Cardiac muscle cell (in vitro differentiated cells and primary cell): ENCODE measurements at regions not wholly inside any gene's neighbourhood (a gene's known extent, or its start where the extent isn't known, plus 50 kb on each side); places are given as distances from the start of the nearest gene placed in this dataset.

Experiments used
- DNase-seq, 2 donors: peaks; one replicate each; pipeline versions ENCODE4 v3.0.0 to v3.0.0-alpha.2; 2010 to 2017; ENCODE audit warnings: low read depth in 1 of 2, low spot score in 1 of 2
- H3K27ac ChIP-seq: fragments of 200-600 bp; sonication (generic); 2 replicates; pipeline ENCODE4 v1.5.1; 2016
- H3K27me3 ChIP-seq: fragments of 200-600 bp; sonication (generic); 2 replicates; pipeline ENCODE4 v1.6.0; 2016; ENCODE audit warnings: control low read depth
- H3K36me3 ChIP-seq: fragments of 200-600 bp; sonication (generic); 2 replicates; pipeline ENCODE4 v1.5.1; 2016; ENCODE audit warnings: control low read depth
- H3K4me1 ChIP-seq: fragments of 200-600 bp; sonication (generic); 2 replicates; pipeline ENCODE4 v1.8.1; 2017; ENCODE audit warnings: low read depth, mild to moderate bottlenecking, mixed run types
- H3K4me3 ChIP-seq: fragments of 200-600 bp; sonication (generic); 2 replicates; pipeline ENCODE4 v1.5.1; 2016; ENCODE audit warnings: mild to moderate bottlenecking
- H3K9me3 ChIP-seq: fragments of 200-600 bp; sonication (generic); 2 replicates; pipeline ENCODE4 v1.5.1; 2017; ENCODE audit warnings: low read depth, mild to moderate bottlenecking, control low read depth
- TF ChIP-seq, protein P1 (sequence below): IDR thresholded peaks from 2 replicates; pipeline ENCODE4 v1.5.1; 2012; ENCODE audit warnings: low read depth, mild to moderate bottlenecking, low read length

DNA sequence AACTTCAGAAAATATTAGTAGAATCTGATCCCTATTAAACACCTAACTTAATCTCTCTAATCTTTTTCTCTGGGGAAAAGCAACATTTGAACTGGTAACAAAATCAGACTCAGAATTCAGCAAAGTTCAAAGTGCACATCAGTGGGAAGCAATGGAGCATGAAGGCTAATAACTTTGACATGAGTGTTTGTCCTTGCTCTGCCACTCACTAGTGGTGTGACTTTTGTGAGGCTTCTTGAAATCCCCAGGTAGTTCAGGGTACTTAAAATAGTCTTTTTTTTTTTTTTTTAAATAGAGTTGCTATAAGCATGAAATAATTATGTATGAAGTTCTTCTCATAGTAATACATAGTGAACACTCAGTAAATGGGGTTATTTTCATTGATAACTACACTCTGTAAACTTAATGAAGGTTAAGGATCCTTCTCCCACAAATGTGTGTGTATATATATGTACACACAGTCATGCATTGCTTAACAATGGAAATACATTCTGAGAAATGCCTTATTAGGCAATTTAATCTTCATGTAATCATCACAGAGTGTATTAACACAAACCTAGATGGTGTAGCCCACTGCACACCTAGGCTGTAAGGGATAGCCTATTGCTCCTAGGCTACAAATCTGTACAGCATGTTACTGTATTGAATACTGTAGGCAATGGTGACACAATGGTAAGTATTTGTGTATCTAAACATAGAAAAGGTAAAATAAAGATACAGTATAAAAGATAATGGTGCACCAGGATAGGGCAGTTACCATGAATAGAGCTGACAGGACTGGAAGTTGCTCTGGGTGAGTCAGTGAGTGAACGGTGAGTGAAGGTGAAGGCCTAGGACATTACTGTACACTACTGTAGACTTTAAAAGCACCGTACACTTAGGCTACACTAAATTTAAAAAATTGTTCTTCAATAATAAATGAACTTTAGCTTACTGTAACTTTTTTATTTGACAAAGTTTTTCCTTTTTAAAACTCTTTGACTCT, 73.3 kb upstream of the HMHB1 start:
- H3K27me3 ChIP-seq: no peaks in the 10 kb centered on the region
- H3K27ac ChIP-seq: no peak overlapping the region
- TF ChIP-seq, protein P1, sequence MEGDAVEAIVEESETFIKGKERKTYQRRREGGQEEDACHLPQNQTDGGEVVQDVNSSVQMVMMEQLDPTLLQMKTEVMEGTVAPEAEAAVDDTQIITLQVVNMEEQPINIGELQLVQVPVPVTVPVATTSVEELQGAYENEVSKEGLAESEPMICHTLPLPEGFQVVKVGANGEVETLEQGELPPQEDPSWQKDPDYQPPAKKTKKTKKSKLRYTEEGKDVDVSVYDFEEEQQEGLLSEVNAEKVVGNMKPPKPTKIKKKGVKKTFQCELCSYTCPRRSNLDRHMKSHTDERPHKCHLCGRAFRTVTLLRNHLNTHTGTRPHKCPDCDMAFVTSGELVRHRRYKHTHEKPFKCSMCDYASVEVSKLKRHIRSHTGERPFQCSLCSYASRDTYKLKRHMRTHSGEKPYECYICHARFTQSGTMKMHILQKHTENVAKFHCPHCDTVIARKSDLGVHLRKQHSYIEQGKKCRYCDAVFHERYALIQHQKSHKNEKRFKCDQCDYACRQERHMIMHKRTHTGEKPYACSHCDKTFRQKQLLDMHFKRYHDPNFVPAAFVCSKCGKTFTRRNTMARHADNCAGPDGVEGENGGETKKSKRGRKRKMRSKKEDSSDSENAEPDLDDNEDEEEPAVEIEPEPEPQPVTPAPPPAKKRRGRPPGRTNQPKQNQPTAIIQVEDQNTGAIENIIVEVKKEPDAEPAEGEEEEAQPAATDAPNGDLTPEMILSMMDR: no peak
- no peaks in the 10 kb centered on the region for H3K4me1 ChIP-seq
- H3K36me3 ChIP-seq: no peaks in the 10 kb centered on the region
- H3K9me3 ChIP-seq: no peaks in the 10 kb centered on the region
- no peak for DNase-seq
- H3K4me3 ChIP-seq: no peak overlapping the region

DNA sequence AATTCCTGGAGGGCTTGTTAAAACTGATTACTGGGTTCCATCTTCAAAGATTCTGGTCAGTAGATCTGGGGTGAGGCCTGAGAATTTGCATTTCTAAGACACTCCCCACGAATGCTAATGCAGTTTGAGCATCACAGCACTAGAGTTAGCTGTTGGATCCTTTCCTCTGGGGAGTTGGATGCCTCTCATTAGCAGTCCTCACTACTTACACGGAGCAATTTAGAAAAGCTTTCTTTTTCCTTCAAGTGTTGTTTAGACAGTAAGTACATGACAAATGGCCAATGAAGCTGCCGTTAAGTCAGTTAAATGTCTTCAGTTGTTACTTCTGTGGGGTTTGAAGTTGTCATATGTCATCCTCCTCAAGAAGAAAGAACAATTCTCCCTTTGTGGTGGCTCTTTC, 74.9 kb upstream of the HMHB1 start:
- no peaks in the 10 kb centered on the region for H3K9me3 ChIP-seq
- TF ChIP-seq, protein P1: no peak
- no peak overlapping the region for H3K4me3 ChIP-seq
- no peak overlapping the region for H3K27ac ChIP-seq
- no peak for DNase-seq
- no peaks in the 10 kb centered on the region for H3K36me3 ChIP-seq
- no peaks in the 10 kb centered on the region for H3K4me1 ChIP-seq
- H3K27me3 ChIP-seq: no peaks in the 10 kb centered on the region

DNA sequence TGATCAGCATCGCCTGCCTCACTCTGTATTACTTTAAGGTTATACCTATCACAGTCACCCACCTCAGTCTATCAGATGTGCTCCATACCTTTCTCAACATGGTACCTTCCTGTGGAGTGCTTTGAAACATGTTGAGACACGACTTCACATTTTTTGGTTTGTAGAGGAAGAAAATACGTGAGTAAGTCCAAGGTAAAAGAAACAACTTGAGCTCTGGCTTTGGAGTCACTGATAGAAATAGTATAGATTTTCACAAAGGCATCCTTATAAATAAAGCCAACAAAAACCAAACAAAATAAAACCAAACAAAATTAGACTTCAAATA, 77.5 kb upstream of the HMHB1 start:
- DNase-seq: no peak
- Histone ChIP-seq H3K27me3 (no peaks in the 10 kb centered on the region), H3K9me3 (no peaks in the 10 kb centered on the region), H3K4me1 (no peaks in the 10 kb centered on the region), H3K27ac (no peak overlapping the region), H3K36me3 (no peaks in the 10 kb centered on the region), H3K4me3 (no peak overlapping the region)
- TF ChIP-seq, protein P1: no peak

DNA sequence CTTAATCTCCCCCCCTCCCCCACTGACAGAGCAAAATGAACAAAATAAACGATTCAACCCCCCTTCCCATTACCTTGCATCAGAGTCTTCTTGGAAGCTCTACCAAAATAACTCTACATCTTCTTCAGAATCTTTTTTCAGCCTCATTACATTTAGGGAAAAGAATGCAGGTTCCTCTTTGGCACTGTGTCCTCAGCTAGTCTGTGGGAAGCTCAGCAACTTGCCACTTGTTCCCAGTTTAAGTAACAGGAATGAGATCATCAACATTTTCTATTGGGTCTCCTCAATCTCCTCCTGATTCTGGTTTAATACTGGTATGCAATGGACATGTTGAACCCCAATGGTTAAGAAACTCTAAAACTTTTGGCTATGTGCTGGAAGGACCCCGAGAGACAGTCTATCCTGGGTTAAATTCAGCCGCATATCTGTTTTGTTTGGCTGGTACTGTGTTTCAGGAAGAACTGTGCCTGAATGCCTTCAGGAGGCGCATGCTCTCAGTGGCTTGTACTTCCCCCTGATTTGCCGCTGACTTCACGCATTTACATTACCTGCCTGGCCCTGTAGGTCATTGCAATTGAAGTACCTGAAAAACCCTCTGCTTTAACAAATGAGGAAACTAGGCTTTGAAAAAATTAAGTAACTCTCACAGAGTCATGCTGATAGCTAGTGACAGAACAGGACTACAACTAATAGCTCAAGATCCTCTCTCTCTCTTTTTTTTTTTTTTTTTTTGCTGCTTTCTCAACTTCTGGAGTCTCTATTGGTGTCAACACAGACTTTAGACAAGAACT, 78.1 kb upstream of the HMHB1 start:
- no peaks in the 10 kb centered on the region for H3K36me3 ChIP-seq
- no peak overlapping the region for H3K27ac ChIP-seq
- DNase-seq: no peak
- H3K4me3 ChIP-seq: no peak overlapping the region
- no peaks in the 10 kb centered on the region for H3K4me1 ChIP-seq
- H3K27me3 ChIP-seq: no peaks in the 10 kb centered on the region
- TF ChIP-seq, protein P1: no peak
- no peaks in the 10 kb centered on the region for H3K9me3 ChIP-seq

DNA sequence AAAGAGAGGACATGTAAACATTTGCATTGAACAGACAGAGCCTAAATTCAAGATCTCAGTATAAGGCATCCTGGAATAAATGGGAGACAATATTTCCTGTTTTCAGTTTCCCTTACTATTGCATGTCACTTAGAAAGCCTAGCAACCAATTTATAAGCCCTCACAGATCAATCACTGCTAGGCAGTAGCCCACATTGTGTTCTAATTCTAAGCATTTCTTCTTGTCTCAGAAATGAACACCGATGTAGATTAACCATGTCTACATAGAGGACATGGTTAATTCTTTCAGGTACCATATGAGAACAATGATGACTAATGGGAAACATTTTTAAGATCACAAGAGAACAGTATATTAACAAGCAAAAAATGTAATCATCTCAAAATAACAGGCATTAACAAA, 79.6 kb upstream of the HMHB1 start:
- H3K9me3 ChIP-seq: no peaks in the 10 kb centered on the region
- H3K27me3 ChIP-seq: no peaks in the 10 kb centered on the region
- no peak for DNase-seq
- H3K36me3 ChIP-seq: no peaks in the 10 kb centered on the region
- no peak overlapping the region for H3K27ac ChIP-seq
- TF ChIP-seq, protein P1: no peak
- no peak overlapping the region for H3K4me3 ChIP-seq
- H3K4me1 ChIP-seq: no peaks in the 10 kb centered on the region
